ENCODE measurements at regions not wholly inside any gene's neighbourhood (a gene's known extent, or its start where the extent isn't known, plus 50 kb on each side); places are given as distances from the start of the nearest gene placed in this dataset.

GRCh38 chr7:106538638-106539037 lies 122.3 kb downstream of the CCDC71L start:
- no peaks in the 10 kb centered on the region for H3K9me3 ChIP-seq (ENCODE audit: control insufficient read depth in 2 of 3, insufficient read depth in 1 of 3, low read length in 3 of 3)
- intact Hi-C loops (cut with DNase I), result no loop called here
- FAIRE-seq (no peak), DNase-seq (peak in 1 of 5 donors; percentile 2)
- H3K27me3 ChIP-seq (ENCODE audit: control insufficient read depth, insufficient read depth, low read length), result no peaks in the 10 kb centered on the region
- H3K27ac ChIP-seq (ENCODE audit: low read depth in 2 of 2, low read length in 2 of 2), result no peak overlapping the region
- H3K4me3 ChIP-seq (ENCODE audit: low read length in 3 of 3), result no peak overlapping the region
- TF ChIP-seq CTCF (IDR thresholded peaks at IDR 0.05; ENCODE audit: borderline replicate concordance, extremely low read depth, insufficient read depth), result no peak
- no peaks in the 10 kb centered on the region for H3K4me1 ChIP-seq (ENCODE audit: control insufficient read depth in 2 of 3, insufficient read depth in 2 of 3, low read depth in 1 of 3, low read length in 3 of 3)
- no peak overlapping the region for H3K9ac ChIP-seq (ENCODE audit: low read length in 3 of 3)
- no peaks in the 10 kb centered on the region for H3K36me3 ChIP-seq (ENCODE audit: control insufficient read depth in 2 of 3, insufficient read depth in 3 of 3, low read length in 3 of 3)

GRCh38 chr7:106537119-106537518 lies 123.8 kb downstream of the CCDC71L start:
- Histone ChIP-seq H3K9ac (ENCODE audit: low read length in 3 of 3) (no peak overlapping the region), H3K27ac (ENCODE audit: low read depth in 2 of 2, low read length in 2 of 2) (no peak overlapping the region), H3K4me1 (ENCODE audit: control insufficient read depth in 2 of 3, insufficient read depth in 2 of 3, low read depth in 1 of 3, low read length in 3 of 3) (no peaks in the 10 kb centered on the region), H3K27me3 (ENCODE audit: control insufficient read depth, insufficient read depth, low read length) (no peaks in the 10 kb centered on the region), H3K4me3 (ENCODE audit: low read length in 3 of 3) (no peak overlapping the region), H3K36me3 (ENCODE audit: control insufficient read depth in 2 of 3, insufficient read depth in 3 of 3, low read length in 3 of 3) (no peaks in the 10 kb centered on the region), H3K9me3 (ENCODE audit: control insufficient read depth in 2 of 3, insufficient read depth in 1 of 3, low read length in 3 of 3) (no peaks in the 10 kb centered on the region)
- TF ChIP-seq CTCF (IDR thresholded peaks at IDR 0.05; ENCODE audit: borderline replicate concordance, extremely low read depth, insufficient read depth), result no peak
- FAIRE-seq (no peak), DNase-seq (no peak)
- intact Hi-C loops (cut with DNase I), result no loop called here

GRCh38 chr7:106536079-106536478 lies 124.9 kb downstream of the CCDC71L start:
- no peak for TF ChIP-seq CTCF (IDR thresholded peaks at IDR 0.05; ENCODE audit: borderline replicate concordance, extremely low read depth, insufficient read depth)
- no peak overlapping the region for H3K4me3 ChIP-seq (ENCODE audit: low read length in 3 of 3)
- no peak for DNase-seq
- no peak overlapping the region for H3K27ac ChIP-seq (ENCODE audit: low read depth in 2 of 2, low read length in 2 of 2)
- no peaks in the 10 kb centered on the region for H3K27me3 ChIP-seq (ENCODE audit: control insufficient read depth, insufficient read depth, low read length)
- no peak for FAIRE-seq
- no peaks in the 10 kb centered on the region for H3K4me1 ChIP-seq (ENCODE audit: control insufficient read depth in 2 of 3, insufficient read depth in 2 of 3, low read depth in 1 of 3, low read length in 3 of 3)
- no peaks in the 10 kb centered on the region for H3K36me3 ChIP-seq (ENCODE audit: control insufficient read depth in 2 of 3, insufficient read depth in 3 of 3, low read length in 3 of 3)
- no peak overlapping the region for H3K9ac ChIP-seq (ENCODE audit: low read length in 3 of 3)
- intact Hi-C loops (cut with DNase I), result no loop called here
- H3K9me3 ChIP-seq (ENCODE audit: control insufficient read depth in 2 of 3, insufficient read depth in 1 of 3, low read length in 3 of 3), result no peaks in the 10 kb centered on the region

GRCh38 chr7:106535234-106535932 lies 125.6 kb downstream of the CCDC71L start:
- FAIRE-seq (no peak), DNase-seq (no peak)
- no peak overlapping the region for H3K27ac ChIP-seq (ENCODE audit: low read depth in 2 of 2, low read length in 2 of 2)
- no peak overlapping the region for H3K4me3 ChIP-seq (ENCODE audit: low read length in 3 of 3)
- TF ChIP-seq CTCF (IDR thresholded peaks at IDR 0.05; ENCODE audit: borderline replicate concordance, extremely low read depth, insufficient read depth), result no peak
- no peaks in the 10 kb centered on the region for H3K36me3 ChIP-seq (ENCODE audit: control insufficient read depth in 2 of 3, insufficient read depth in 3 of 3, low read length in 3 of 3)
- no peaks in the 10 kb centered on the region for H3K27me3 ChIP-seq (ENCODE audit: control insufficient read depth, insufficient read depth, low read length)
- intact Hi-C loops (cut with DNase I), result no loop called here
- no peaks in the 10 kb centered on the region for H3K9me3 ChIP-seq (ENCODE audit: control insufficient read depth in 2 of 3, insufficient read depth in 1 of 3, low read length in 3 of 3)
- H3K4me1 ChIP-seq (ENCODE audit: control insufficient read depth in 2 of 3, insufficient read depth in 2 of 3, low read depth in 1 of 3, low read length in 3 of 3), result no peaks in the 10 kb centered on the region
- no peak overlapping the region for H3K9ac ChIP-seq (ENCODE audit: low read length in 3 of 3)
